ENCODE measurements at regions not wholly inside any gene's neighbourhood (a gene's known extent, or its start where the extent isn't known, plus 50 kb on each side); places are given as distances from the start of the nearest gene placed in this dataset.
A peak's percentile ranks its signal among the peaks of the same experiment; 100 is the strongest.

GRCh38 chr6:170024940-170025339, 265.9 kb downstream of the DLL1 start:
- H3K4me1 ChIP-seq, result peaks cover 0 to 23% (median 6%) of the 10 kb centered on the region in 3 donors
- TF ChIP-seq EP300 (IDR thresholded peaks at IDR 0.05) (no peak), POLR2AphosphoS5 (IDR thresholded peaks at IDR 0.05) (peak; percentile 55)
- H3K9me3 ChIP-seq, result no peaks in the 10 kb centered on the region
- no peaks in the 10 kb centered on the region for H3K36me3 ChIP-seq
- 18% methylated on average over 3 of the region's 7 CpGs; no CpG with 5 or more reads in 1 of the 2 donors for WGBS, 2 donors (ENCODE audit: low coverage in 1 of 2)
- H3K27ac ChIP-seq, result no peak overlapping the region
- peak; percentile 52 for ATAC-seq
- peaks cover 21% of the 10 kb centered on the region for H3K27me3 ChIP-seq
- no peak overlapping the region for H3K4me3 ChIP-seq

- Histone ChIP-seq H3K4me1 (peaks cover 0 to 23% (median 6%) of the 10 kb centered on the region in 3 donors), H3K27me3 (peaks cover 21% of the 10 kb centered on the region), H3K27ac (peak overlapping the region in 1 of 4 donors; percentile 46), H3K9me3 (no peaks in the 10 kb centered on the region), H3K4me3 (no peak overlapping the region), H3K36me3 (no peaks in the 10 kb centered on the region)
- TF ChIP-seq CTCF (IDR thresholded peaks at IDR 0.05) (no peak), POLR2A (IDR thresholded peaks at IDR 0.05) (no peak)
- no peak for ATAC-seq
- 94% methylated on average over 9 of the region's 67 CpGs; no CpG with 5 or more reads in 1 of the 2 donors for WGBS, 2 donors (ENCODE audit: low coverage in 1 of 2)
These were observed 267.0 kb downstream of the DLL1 start for GRCh38 chr6:170023620-170024521.

- peak; percentile 57 for ATAC-seq
- H3K4me3 ChIP-seq, result peak overlapping the region in 1 of 2 donors; percentile 14
- 62 to 91% methylated on average over 6 to 25 of the region's 77 CpGs for WGBS, 2 donors (ENCODE audit: low coverage in 1 of 2)
- peaks cover 21% of the 10 kb centered on the region for H3K27me3 ChIP-seq
- TF ChIP-seq POLR2AphosphoS5 (IDR thresholded peaks at IDR 0.05) (no peak), EP300 (IDR thresholded peaks at IDR 0.05) (no peak), POLR2A (IDR thresholded peaks at IDR 0.05) (no peak)
- peak overlapping the region in 1 of 4 donors; percentile 46 for H3K27ac ChIP-seq
- no peaks in the 10 kb centered on the region for H3K9me3 ChIP-seq
- H3K4me1 ChIP-seq, result peaks cover 0 to 23% (median 6%) of the 10 kb centered on the region in 3 donors
- no peaks in the 10 kb centered on the region for H3K36me3 ChIP-seq
These were observed 267.9 kb downstream of the DLL1 start for GRCh38 chr6:170022827-170023619.

GRCh38 chr6:170022291-170022722, 268.6 kb downstream of the DLL1 start:
- Histone ChIP-seq H3K4me3 (no peak overlapping the region), H3K36me3 (no peaks in the 10 kb centered on the region), H3K27me3 (peaks cover 21% of the 10 kb centered on the region), H3K4me1 (peaks cover 0 to 23% (median 6%) of the 10 kb centered on the region in 3 donors), H3K9me3 (no peaks in the 10 kb centered on the region), H3K27ac (no peak overlapping the region)
- WGBS, 2 donors (ENCODE audit: low coverage in 1 of 2), result 87 to 98% methylated on average over 3 to 8 of the region's 23 CpGs
- TF ChIP-seq POLR2AphosphoS5 (IDR thresholded peaks at IDR 0.05), result no peak
- ATAC-seq, result no peak

- H3K27ac ChIP-seq, result no peak overlapping the region
- H3K36me3 ChIP-seq, result no peaks in the 10 kb centered on the region
- H3K4me3 ChIP-seq, result no peak overlapping the region
- peaks cover 0 to 23% (median 6%) of the 10 kb centered on the region in 3 donors for H3K4me1 ChIP-seq
- no peaks in the 10 kb centered on the region for H3K9me3 ChIP-seq
- no peak for TF ChIP-seq POLR2AphosphoS5 (IDR thresholded peaks at IDR 0.05)
- H3K27me3 ChIP-seq, result peaks cover 21% of the 10 kb centered on the region
- no peak for ATAC-seq
- whole genome bisulfite sequencing, 2 donors (ENCODE audit: low coverage in 1 of 2), result 76 to 88% methylated on average over 2 to 7 of the region's 9 CpGs
These were observed 269.3 kb downstream of the DLL1 start for GRCh38 chr6:170021579-170021978.

- Histone ChIP-seq H3K4me3 (no peak overlapping the region), H3K27ac (peak overlapping the region in 2 of 4 donors; percentile 40), H3K36me3 (no peaks in the 10 kb centered on the region), H3K27me3 (peaks cover 21% of the 10 kb centered on the region), H3K4me1 (peaks cover 0 to 17% (median 6%) of the 10 kb centered on the region in 3 donors), H3K9me3 (no peaks in the 10 kb centered on the region)
- TF ChIP-seq POLR2AphosphoS5 (IDR thresholded peaks at IDR 0.05) (no peak), EP300 (IDR thresholded peaks at IDR 0.05) (no peak)
- ATAC-seq, result no peak
- WGBS, 2 donors (ENCODE audit: low coverage in 1 of 2), result 95 to 100% methylated on average over 3 to 6 of the region's 20 CpGs
These were observed 268.6 kb downstream of the ERMARD start for GRCh38 chr6:170019818-170020583.

Measured in gastroesophageal sphincter (tissue), 4 donors.